SK-N-SH (cell line): ENCODE measurements at regions not wholly inside any gene's neighbourhood (a gene's known extent, or its start where the extent isn't known, plus 50 kb on each side); places are given as distances from the start of the nearest gene placed in this dataset.

Source experiments
- CTCF ChIA-PET: fragments of 300-600, 350-600 bp; formaldehyde crosslinking; extraction: SDS; loops from one replicate; lab custom pipeline; 2021; lab: Yijun Ruan, JAX
- POLR2A ChIA-PET: fragments of 350-600 bp; sonication (Branson Sonifier 250); formaldehyde crosslinking; extraction: SDS; loops from one replicate; lab custom pipeline; 2020; ENCODE audit warnings: antibody characterized with exemption, inconsistent platforms; lab: Yijun Ruan, JAX
- DNase-seq: peaks from one replicate; pipeline ENCODE4 v3.0.0; 2012
- H2AFZ ChIP-seq: fragments of 200-600 bp; sonication (generic); 2 replicates; pipeline ENCODE4 v1.8.1; 2016; ENCODE audit warnings: antibody characterized with exemption, mild to moderate bottlenecking, low read depth
- H3F3A ChIP-seq: fragments of 200-600 bp; sonication (generic); replicated peaks from 2 replicates; pipeline ENCODE3; 2016; ENCODE audit warnings: antibody characterized with exemption, mild to moderate bottlenecking; ENCODE audit not compliant: insufficient read depth
- H3K27ac ChIP-seq, 2 experiments: fragments of 200-500 bp in 1 of 2; fragments of 200-600 bp in 1 of 2; sonication (Bioruptor generic) in 1 of 2; sonication (generic), shearing (Covaris generic) in 1 of 2; 2 replicates each; pipeline versions ENCODE4 v1.5.1 to v1.6.1; 2014 to 2016; ENCODE audit warnings: low read depth in 2 of 2, inconsistent platforms in 1 of 2, low read length in 1 of 2, mild to moderate bottlenecking in 1 of 2, mixed read lengths in 1 of 2
- H3K27me3 ChIP-seq: fragments of 200-600 bp; sonication (generic), shearing (Covaris generic); 2 replicates; pipeline ENCODE4 v1.6.1; 2016; ENCODE audit warnings: mixed run types; ENCODE audit not compliant: insufficient read depth
- H3K36me3 ChIP-seq, 2 experiments: fragments of 200-500 bp in 1 of 2; fragments of 200-600 bp in 1 of 2; sonication (Bioruptor generic) in 1 of 2; sonication (generic) in 1 of 2; replicated peaks in 1 of 2; 2 replicates each; pipeline versions ENCODE3 to v1.5.1; 2014 to 2016; ENCODE audit warnings: low read length in 1 of 2, mild to moderate bottlenecking in 1 of 2; ENCODE audit not compliant: insufficient read depth in 2 of 2, control insufficient read depth in 1 of 2
- H3K4me1 ChIP-seq, 2 experiments: fragments of 200-500 bp in 1 of 2; fragments of 200-600 bp in 1 of 2; sonication (Bioruptor generic) in 1 of 2; sonication (generic), shearing (Covaris generic) in 1 of 2; 2 replicates each; pipeline versions ENCODE4 v1.5.1 to v1.6.1; 2014 to 2016; ENCODE audit warnings: low read depth in 1 of 2, low read length in 1 of 2, mixed run types in 1 of 2; ENCODE audit not compliant: insufficient read depth in 2 of 2, control insufficient read depth in 1 of 2
- H3K4me2 ChIP-seq: fragments of 200-600 bp; sonication (generic), shearing (Covaris generic); 2 replicates; pipeline ENCODE4 v1.6.1; 2017; ENCODE audit warnings: mixed run types
- H3K4me3 ChIP-seq, 2 experiments: fragments of 200-500 bp in 1 of 2; fragments of 200-600 bp in 1 of 2; sonication (Bioruptor generic) in 1 of 2; sonication (generic), shearing (Covaris generic) in 1 of 2; 2 replicates each; pipeline versions ENCODE4 v1.5.1 to v1.8.1; 2014 to 2016; ENCODE audit warnings: low read depth in 2 of 2, inconsistent platforms in 1 of 2, low read length in 1 of 2, mild to moderate bottlenecking in 1 of 2, mixed read lengths in 1 of 2, moderate library complexity in 1 of 2
- H3K79me2 ChIP-seq: fragments of 200-600 bp; sonication (generic); 2 replicates; pipeline ENCODE4 v1.8.1; 2017; ENCODE audit warnings: mild to moderate bottlenecking; ENCODE audit not compliant: insufficient read depth
- H3K9ac ChIP-seq: fragments of 200-600 bp; sonication (generic); 2 replicates; pipeline ENCODE4 v1.6.1; 2017; ENCODE audit warnings: mixed run types
- H3K9me2 ChIP-seq: fragments of 200-600 bp; sonication (generic); 2 replicates; pipeline ENCODE4 v1.6.1; 2017; ENCODE audit warnings: mixed run types
- H3K9me3 ChIP-seq: fragments of 200-600 bp; sonication (generic); 2 replicates; pipeline ENCODE4 v1.6.1; 2017; ENCODE audit warnings: mixed run types, mild to moderate bottlenecking, moderate library complexity
- H4K20me1 ChIP-seq: fragments of 200-600 bp; sonication (generic); 2 replicates; pipeline ENCODE4 v1.6.1; 2017; ENCODE audit warnings: mild to moderate bottlenecking, mixed run types; ENCODE audit not compliant: insufficient read depth
- FOSL2 ChIP-seq: IDR thresholded peaks from 2 replicates; pipeline ENCODE4 v1.4.0; 2012; ENCODE audit warnings: low read depth, mild to moderate bottlenecking, moderate library complexity, borderline replicate concordance
- FOXJ3 ChIP-seq: sonication (generic); formaldehyde crosslinking; IDR thresholded peaks from 2 replicates; pipeline ENCODE4 v1.5.1; 2020; ENCODE audit warnings: mild to moderate bottlenecking, missing genetic modification reagents
- GATA2 ChIP-seq: sonication (generic); formaldehyde crosslinking; IDR thresholded peaks from 2 replicates; pipeline ENCODE4 v1.5.0; 2020; ENCODE audit warnings: mild to moderate bottlenecking, missing genetic modification reagents
- JUND ChIP-seq: IDR thresholded peaks from 2 replicates; pipeline ENCODE4 v1.4.0; 2012
- MAX ChIP-seq: IDR thresholded peaks from 2 replicates; pipeline ENCODE4 v1.4.0; 2012; ENCODE audit warnings: low read depth
- MEF2A ChIP-seq: IDR thresholded peaks from 2 replicates; pipeline ENCODE4 v1.4.0; 2012; ENCODE audit warnings: low read depth, borderline replicate concordance
- NFIC ChIP-seq: IDR thresholded peaks from 2 replicates; pipeline ENCODE4 v1.4.0; 2012; ENCODE audit warnings: borderline replicate concordance
- NRF1 ChIP-seq: IDR thresholded peaks from 2 replicates; pipeline ENCODE4 v1.6.1; 2012; ENCODE audit warnings: low read depth, mild to moderate bottlenecking, low read length
- POLR2AphosphoS5 ChIP-seq: IDR thresholded peaks from 2 replicates; pipeline ENCODE4 v1.6.1; 2012; ENCODE audit warnings: low read depth, low read length
- RAD21 ChIP-seq: IDR thresholded peaks from 2 replicates; pipeline ENCODE4 v1.6.1; 2012; ENCODE audit warnings: mild to moderate bottlenecking, low read length
- RCOR1 ChIP-seq: fragments of 150-350 bp; IDR thresholded peaks from 2 replicates; pipeline ENCODE4 v1.6.1; 2017; ENCODE audit warnings: antibody characterized with exemption, low read length
- REST ChIP-seq: IDR thresholded peaks from 2 replicates; pipeline ENCODE4 v1.6.1; 2012; ENCODE audit warnings: mild to moderate bottlenecking, low read depth, low read length, moderate library complexity
- RFX5 ChIP-seq: IDR thresholded peaks from 2 replicates; pipeline ENCODE4 v1.6.1; 2012; ENCODE audit warnings: mild to moderate bottlenecking, improper control_type of control experiment, low read length
- RXRA ChIP-seq: IDR thresholded peaks from 2 replicates; pipeline ENCODE4 v1.4.0; 2012; ENCODE audit warnings: low read depth, mild to moderate bottlenecking, borderline replicate concordance
- SIN3A ChIP-seq: IDR thresholded peaks from 2 replicates; pipeline ENCODE4 v1.6.1; 2012; ENCODE audit warnings: low read depth, mild to moderate bottlenecking, low read length, moderate library complexity, borderline replicate concordance
- SMC3 ChIP-seq: IDR thresholded peaks from 2 replicates; pipeline ENCODE4 v1.6.1; 2012; ENCODE audit warnings: low read depth, low read length, improper control_type of control experiment
- TCF12 ChIP-seq: IDR thresholded peaks from 2 replicates; pipeline ENCODE4 v1.4.0; 2012
- ZBTB33 ChIP-seq: IDR thresholded peaks from 2 replicates; pipeline ENCODE4 v1.4.0; 2012; ENCODE audit warnings: low read depth, borderline replicate concordance
- WGBS: methylation state at CpG from one replicate; pipeline ENCODE4 v1.1.6; 2017; ENCODE audit warnings: low lambda C conversion rate; 5-methylcytosine and 5-hydroxymethylcytosine counted together
- TF ChIP-seq, protein P1 (sequence below): IDR thresholded peaks from 2 replicates; pipeline ENCODE4; 2012

DNA sequence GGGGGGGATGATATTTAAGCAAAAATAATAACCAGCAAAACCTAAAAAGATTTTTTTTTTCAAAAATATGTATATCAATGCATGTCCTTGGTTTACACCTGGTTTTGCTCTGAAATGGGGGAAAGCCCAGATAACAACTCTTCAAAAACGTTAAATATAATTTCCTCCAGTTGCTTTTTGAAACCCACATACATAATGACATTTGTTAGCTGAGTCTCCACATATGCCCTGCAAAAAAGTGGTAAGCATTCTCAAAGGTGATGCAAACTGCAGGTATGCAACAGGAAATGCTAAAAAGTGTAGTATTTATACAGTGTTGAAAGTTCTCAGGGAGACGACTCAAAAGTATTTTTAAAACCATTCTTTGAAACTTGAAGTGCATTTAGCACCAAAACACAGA is 258.6 kb downstream of the ZEB2 start:
- no peak for TF ChIP-seq GATA2 (CRISPR knock-in tag)
- TF ChIP-seq, protein P1, sequence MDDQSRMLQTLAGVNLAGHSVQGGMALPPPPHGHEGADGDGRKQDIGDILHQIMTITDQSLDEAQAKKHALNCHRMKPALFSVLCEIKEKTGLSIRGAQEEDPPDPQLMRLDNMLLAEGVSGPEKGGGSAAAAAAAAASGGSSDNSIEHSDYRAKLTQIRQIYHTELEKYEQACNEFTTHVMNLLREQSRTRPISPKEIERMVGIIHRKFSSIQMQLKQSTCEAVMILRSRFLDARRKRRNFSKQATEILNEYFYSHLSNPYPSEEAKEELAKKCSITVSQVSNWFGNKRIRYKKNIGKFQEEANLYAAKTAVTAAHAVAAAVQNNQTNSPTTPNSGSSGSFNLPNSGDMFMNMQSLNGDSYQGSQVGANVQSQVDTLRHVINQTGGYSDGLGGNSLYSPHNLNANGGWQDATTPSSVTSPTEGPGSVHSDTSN = no peak
- TF ChIP-seq RXRA = no peak
- no peak for TF ChIP-seq RFX5
- no peak for TF ChIP-seq ZBTB33
- TF ChIP-seq NRF1 = no peak
- no peak for TF ChIP-seq FOSL2
- no peak for TF ChIP-seq FOXJ3 (CRISPR knock-in tag)
- TF ChIP-seq MAX = no peak
- no peak for TF ChIP-seq NFIC
- no peak for TF ChIP-seq SMC3
- no peak for TF ChIP-seq POLR2AphosphoS5
- no peak for TF ChIP-seq JUND
- no peak for TF ChIP-seq TCF12
- TF ChIP-seq MEF2A = no peak
- TF ChIP-seq SIN3A = no peak
- TF ChIP-seq REST = no peak
- no peak for TF ChIP-seq RCOR1
- TF ChIP-seq RAD21 = no peak
- TF ChIP-seq, all 33 proteins: peak for 0
- WGBS = 65% methylated on average over 2 of the region's 2 CpGs

More for the DNA sequence above, 258.6 kb downstream of the ZEB2 start:
- no peak overlapping the region for H3K27ac ChIP-seq
- ChIA-PET POLR2A (no interaction called here), CTCF (interaction anchor here (1.8 kb wide), 1 partner anchor 10 kb away, joined by 3 read pairs; no protein-coding TSS in a partner anchor)
- no peaks in the 10 kb centered on the region for H3K9me2 ChIP-seq
- no peak overlapping the region for H3K4me2 ChIP-seq
- no peaks in the 10 kb centered on the region for H3K27me3 ChIP-seq
- no peak overlapping the region for H3K4me3 ChIP-seq
- H3K4me1 ChIP-seq = no peaks in the 10 kb centered on the region
- H2AFZ ChIP-seq = no peak overlapping the region
- H4K20me1 ChIP-seq = no peaks in the 10 kb centered on the region
- no peak for DNase-seq
- H3K79me2 ChIP-seq = no peaks in the 10 kb centered on the region
- H3K9me3 ChIP-seq = peaks cover 6% of the 10 kb centered on the region; the same call in 1 of the 2 replicates
- no peaks in the 10 kb centered on the region for H3F3A ChIP-seq
- H3K36me3 ChIP-seq = peaks cover 0 to 8% of the 10 kb centered on the region in 2 experiments
- H3K9ac ChIP-seq = no peak overlapping the region
